Vagina (tissue), 2 donors: ENCODE measurements at regions not wholly inside any gene's neighbourhood (a gene's known extent, or its start where the extent isn't known, plus 50 kb on each side); places are given as distances from the start of the nearest gene placed in this dataset.

ENCODE experiments used
- POLR2A ChIP-seq, 2 donors: fragments of 450-650 bp; IDR thresholded peaks; one replicate each; pipeline ENCODE4 v1.6.1; 2017; ENCODE audit warnings: antibody characterized with exemption in 2 of 2, mild to moderate bottlenecking in 2 of 2, moderate library complexity in 2 of 2
- TF ChIP-seq, protein P1 (sequence below), 3 experiments: fragments of 450-650 bp in 2 of 3; fragments of 200-600 bp in 1 of 3; sonication (generic) in 1 of 3; IDR thresholded peaks; one replicate each; pipeline ENCODE4 v1.5.1; 2017 to 2019; ENCODE audit warnings: antibody characterized with exemption in 3 of 3, mild to moderate bottlenecking in 2 of 3, moderate library complexity in 2 of 3

DNA sequence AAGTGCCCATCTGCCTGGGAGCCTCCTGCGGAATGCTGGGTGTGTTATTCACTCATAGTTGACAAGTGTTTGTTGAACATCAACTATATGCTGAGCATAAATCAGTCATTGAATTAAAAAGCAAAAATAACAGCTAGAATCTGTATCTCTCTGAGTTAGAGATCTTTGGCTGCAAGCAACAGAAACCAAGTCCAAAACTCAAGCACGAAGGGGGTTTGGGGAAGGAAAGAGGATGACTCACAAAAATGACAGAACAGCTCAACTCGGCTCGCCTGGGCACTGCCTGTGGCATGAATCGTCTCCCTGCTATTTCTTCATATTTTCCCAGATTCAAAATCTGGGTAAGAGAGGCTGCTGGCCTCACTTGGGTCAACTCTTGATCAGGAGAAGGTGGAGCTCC lies 72.6 kb upstream of the NCOR2 start:
- TF ChIP-seq, protein P1, sequence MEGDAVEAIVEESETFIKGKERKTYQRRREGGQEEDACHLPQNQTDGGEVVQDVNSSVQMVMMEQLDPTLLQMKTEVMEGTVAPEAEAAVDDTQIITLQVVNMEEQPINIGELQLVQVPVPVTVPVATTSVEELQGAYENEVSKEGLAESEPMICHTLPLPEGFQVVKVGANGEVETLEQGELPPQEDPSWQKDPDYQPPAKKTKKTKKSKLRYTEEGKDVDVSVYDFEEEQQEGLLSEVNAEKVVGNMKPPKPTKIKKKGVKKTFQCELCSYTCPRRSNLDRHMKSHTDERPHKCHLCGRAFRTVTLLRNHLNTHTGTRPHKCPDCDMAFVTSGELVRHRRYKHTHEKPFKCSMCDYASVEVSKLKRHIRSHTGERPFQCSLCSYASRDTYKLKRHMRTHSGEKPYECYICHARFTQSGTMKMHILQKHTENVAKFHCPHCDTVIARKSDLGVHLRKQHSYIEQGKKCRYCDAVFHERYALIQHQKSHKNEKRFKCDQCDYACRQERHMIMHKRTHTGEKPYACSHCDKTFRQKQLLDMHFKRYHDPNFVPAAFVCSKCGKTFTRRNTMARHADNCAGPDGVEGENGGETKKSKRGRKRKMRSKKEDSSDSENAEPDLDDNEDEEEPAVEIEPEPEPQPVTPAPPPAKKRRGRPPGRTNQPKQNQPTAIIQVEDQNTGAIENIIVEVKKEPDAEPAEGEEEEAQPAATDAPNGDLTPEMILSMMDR (IDR thresholded peaks at IDR 0.05) = no peak
- TF ChIP-seq POLR2A (IDR thresholded peaks at IDR 0.05) = no peak
